22Rv1 (cell line): ENCODE measurements at regions not wholly inside any gene's neighbourhood (a gene's known extent, or its start where the extent isn't known, plus 50 kb on each side); places are given as distances from the start of the nearest gene placed in this dataset.

Experiments used
- ZFX ChIP-seq: fragments of 450-650 bp; IDR thresholded peaks from 2 replicates; pipeline ENCODE4 v1.6.1; 2017; ENCODE audit warnings: antibody characterized with exemption, borderline replicate concordance
- TF ChIP-seq, protein P1 (sequence below): fragments of 450-650 bp; IDR thresholded peaks from 2 replicates; pipeline ENCODE4 v1.5.1; 2017; ENCODE audit warnings: mild to moderate bottlenecking

DNA sequence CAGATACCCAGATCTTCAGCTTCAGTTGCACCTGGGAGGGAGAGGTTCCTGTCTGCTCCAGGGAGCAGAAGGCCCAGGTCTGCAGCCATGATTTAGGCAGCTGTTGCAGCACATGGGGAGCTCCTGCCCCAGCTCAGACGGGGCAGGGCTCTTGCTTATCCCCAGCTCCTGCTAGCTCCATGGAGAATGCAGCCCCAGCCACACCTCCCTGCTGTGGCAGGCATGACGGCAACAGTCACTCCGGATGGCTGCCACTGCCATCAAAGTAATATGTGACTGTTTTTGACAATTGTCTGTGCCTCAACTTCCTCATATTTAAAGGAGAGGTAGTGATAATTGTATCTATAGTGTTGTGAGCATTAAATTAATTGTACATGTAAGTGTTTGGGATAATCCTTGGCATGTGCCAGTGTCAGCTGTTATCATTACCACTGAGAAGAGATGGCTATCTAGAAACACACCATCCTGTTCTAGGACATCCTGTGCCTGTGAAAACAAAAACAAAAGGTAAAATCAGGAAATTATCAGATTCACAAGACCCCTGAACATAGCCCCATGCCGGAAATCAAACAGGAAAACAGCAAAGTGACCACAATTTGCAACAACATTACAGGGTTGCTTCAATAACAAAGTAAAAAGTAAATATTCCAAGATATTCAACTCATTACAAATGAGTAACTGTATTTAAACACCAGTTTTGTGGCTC is 1048.8 kb upstream of the ACO1 start:
- TF ChIP-seq, protein P1, sequence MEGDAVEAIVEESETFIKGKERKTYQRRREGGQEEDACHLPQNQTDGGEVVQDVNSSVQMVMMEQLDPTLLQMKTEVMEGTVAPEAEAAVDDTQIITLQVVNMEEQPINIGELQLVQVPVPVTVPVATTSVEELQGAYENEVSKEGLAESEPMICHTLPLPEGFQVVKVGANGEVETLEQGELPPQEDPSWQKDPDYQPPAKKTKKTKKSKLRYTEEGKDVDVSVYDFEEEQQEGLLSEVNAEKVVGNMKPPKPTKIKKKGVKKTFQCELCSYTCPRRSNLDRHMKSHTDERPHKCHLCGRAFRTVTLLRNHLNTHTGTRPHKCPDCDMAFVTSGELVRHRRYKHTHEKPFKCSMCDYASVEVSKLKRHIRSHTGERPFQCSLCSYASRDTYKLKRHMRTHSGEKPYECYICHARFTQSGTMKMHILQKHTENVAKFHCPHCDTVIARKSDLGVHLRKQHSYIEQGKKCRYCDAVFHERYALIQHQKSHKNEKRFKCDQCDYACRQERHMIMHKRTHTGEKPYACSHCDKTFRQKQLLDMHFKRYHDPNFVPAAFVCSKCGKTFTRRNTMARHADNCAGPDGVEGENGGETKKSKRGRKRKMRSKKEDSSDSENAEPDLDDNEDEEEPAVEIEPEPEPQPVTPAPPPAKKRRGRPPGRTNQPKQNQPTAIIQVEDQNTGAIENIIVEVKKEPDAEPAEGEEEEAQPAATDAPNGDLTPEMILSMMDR: no peak
- TF ChIP-seq ZFX: no peak
